Forelimb muscle (tissue), 1 donor: ENCODE measurements at regions not wholly inside any gene's neighbourhood (a gene's known extent, or its start where the extent isn't known, plus 50 kb on each side); places are given as distances from the start of the nearest gene placed in this dataset.

ENCODE experiments used
- DNase-seq: peaks from one replicate; pipeline ENCODE4 v3.0.0-alpha.2; 2013; ENCODE audit warnings: low read depth

DNA sequence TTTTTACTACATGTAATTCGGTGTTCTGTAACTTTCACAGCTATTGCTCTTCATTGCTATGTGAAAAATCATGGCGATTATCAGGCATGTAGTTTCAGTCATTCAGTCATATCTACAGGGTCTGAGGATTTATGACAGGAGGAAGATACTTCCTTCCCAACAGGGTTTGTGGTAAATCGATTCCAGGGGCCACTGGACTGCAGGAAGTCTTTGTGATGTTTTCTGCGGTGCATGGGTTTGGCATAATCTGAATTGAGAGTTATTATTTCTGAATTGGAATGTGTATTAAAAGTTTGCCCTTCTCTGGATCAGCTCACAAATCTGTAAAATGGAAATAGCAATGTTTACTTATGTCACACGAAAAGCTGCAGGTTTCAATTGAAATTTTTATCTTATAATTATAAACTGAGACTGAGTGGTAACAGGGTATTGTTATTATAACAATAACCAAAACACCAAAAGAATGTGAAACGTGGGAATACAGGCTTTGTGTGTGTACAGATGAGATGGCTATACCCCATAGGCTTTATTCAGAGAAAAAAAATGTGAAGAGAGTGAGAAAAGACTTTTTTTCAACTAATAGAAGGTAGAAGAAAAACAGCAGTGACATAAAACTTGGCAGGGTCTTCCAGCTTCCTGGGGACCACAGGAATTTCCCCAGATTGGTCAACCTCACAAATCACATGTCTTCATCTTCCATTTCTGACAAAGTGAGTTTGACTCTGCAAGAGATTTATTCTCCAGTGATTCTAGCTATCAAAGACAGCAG is 307.7 kb upstream of the NFE2L3 start:
- DNase-seq, result no peak

DNA sequence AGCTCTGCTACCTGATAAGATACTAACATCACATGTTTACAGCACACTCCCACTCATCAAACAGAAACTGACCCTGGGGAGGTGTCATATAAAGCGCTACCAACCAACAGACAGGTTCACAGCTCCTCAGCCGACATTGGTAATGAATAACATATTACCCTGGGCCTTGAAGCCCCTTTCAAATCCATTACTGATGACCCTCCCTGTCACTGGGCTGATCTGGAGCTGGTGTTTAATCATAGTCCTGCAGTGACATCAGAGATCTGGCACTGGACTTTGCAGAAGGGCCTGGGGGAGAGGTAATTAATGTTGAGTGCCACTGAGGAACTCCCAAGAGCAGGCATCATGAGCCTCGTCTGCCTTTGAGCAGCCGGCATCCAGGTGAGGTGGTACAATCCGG is 306.5 kb upstream of the NFE2L3 start:
- DNase-seq, result no peak

DNA sequence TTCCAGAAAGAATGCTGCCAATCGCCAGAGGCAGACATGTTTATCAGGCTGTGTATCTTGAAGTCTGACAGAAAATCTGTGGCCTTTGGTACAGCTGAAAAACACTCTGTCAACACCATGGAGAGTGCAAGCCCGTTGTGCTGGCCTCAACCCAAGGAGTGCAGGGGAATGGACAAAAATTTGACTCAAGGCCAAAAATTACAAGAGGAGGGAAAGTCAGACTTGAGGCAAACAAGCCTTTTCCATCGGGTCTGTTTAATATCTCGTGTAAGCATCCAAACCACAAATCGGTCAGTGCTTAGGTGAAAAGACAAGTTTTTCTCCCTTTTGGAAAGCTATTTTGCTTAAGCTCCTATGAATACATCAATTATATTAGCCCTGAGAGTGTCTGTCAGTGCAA is 305.3 kb upstream of the NFE2L3 start:
- DNase-seq, result no peak

DNA sequence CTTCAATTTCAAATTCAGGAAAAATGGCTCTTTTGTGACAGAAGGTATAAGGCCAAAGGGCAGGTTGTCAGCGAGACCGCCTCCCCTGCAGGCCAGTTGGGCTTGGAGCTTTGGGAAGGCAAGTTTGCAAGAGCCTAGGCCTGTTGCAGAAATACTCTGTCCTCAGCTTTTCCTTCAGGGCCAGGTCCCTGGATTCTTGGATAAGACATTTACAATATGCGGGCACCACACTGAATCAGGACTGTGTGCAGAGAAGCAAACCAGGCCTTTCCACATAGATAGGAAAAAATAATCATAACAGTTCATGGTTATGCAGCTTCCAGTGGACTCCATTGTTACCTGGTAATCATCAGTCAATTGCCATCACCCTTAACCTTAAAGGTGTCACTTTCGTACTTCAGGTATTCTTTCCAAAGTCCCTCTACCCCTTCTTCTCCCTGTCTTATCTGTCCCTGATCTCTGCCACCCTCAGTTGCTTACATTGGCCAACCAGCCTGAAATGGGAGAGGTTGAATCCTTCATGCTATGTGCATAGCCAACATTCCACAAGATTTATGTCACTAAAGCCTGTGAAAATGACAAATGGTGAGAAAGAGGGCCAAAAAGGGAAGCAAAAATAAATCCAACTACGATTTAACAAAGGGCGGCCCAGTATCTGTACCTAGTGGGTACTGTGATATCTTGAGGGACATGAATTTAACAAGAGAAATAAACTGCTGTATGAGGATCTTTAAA is 304.5 kb upstream of the NFE2L3 start:
- DNase-seq, result no peak

DNA sequence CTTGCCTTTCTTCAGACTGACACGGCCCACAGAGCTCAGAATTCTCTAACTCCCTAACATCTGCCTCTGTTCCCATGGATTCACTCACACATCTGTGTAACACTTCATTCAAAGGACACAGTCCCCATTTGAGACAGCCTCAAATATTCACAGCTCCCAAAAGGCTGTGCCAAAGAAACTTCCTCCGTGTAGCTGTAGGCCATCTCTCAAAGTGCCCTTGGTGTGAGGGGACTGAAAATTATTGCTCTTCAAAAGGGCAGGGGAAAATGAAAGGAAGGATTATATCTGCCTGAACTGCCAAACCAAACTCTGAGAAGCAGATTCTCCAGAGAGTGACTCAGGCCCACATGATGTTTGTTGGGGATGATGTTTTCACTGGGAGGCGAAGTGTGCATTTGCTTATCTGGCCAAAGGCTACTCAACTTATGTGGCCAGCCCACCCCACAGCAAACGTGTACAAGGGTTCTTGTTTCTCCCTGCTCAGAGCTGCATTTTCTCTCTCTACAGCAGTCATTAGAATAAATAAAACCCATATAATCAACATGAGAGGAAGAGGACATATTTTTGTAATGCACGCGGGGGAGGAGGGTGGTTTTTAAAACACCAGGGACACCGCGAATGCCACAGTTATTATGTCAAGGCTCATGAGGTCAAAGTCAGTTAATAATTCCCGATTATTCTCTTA is 302.4 kb upstream of the NFE2L3 start:
- DNase-seq, result no peak

DNA sequence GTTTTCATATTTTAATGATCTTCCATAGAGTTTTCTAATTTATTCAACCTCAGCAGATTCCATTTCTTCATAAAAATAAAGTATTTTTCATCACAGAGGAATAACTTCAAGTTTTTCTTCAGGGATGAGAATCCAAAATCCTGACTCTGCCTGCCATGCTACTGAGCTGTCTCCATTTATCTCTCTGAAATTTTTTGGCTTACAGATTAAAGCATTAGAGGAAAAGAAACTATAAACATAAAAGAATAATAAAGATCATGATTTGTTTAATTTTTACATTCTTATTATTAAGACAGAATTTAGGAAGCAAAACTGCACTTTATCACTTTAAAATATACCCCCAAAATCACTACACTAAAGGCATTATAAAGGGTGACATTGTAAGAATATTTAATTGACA is 301.8 kb upstream of the NFE2L3 start:
- no peak for DNase-seq

DNA sequence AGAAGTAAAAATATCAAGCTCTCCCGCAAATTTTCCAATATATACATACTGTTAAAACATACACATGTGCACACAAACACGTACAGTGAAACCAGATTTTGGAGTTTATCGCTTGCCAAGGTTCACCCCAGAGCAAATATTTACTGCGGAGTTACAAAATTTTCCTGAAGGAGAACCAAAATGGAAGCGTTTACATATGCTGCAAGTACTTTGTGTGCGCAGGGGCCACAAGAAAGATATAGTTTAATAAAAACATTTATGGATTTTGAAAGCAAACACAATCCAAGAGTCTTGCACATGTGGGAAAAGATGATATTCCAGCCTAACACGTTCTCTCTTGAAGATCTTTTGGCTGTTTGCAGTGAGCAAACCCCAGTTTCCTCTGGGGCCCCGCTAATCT is 301.3 kb upstream of the NFE2L3 start:
- DNase-seq, result no peak

DNA sequence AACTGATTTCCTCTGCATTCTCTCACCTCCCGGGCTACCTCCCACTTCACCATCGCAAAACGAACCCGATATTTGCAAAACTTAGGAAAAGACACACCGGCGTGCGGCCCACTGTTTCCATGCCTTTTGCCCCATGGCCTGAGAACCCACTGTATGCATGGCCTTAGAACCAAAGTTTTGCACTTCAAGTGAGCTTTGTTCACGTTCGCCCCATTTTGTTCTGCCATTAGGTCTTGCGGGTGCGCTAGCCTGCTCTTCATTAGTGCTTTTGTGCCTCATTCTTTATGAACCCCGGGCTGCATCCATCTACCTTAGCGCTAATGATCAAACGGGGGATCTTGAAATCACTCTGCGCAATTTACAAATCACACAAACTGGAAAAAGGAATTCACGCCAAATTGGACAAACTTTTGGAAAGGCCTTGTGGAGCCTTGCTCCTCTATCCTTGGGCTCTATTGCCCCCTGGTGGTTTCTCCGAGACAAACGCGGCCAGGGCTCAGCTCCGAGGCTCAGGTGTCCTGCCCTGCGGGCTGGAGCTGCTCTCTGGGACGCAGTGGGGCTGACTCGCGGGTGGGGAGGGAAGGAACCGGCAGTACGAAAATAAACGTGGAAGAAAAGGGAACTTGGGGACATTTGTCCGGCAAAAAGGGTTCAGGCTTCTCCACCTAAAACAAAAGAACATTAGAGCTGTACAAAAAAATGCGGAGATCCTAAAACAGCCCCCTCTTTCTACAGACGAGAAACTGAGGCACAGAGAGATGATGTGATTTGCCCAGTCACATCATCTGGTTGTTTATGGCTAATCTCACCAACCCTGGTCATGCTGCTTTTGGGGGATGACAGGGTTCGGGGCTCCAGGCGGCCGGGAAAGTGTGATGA is 300.4 kb upstream of the NFE2L3 start:
- DNase-seq, result peak; percentile 89

DNA sequence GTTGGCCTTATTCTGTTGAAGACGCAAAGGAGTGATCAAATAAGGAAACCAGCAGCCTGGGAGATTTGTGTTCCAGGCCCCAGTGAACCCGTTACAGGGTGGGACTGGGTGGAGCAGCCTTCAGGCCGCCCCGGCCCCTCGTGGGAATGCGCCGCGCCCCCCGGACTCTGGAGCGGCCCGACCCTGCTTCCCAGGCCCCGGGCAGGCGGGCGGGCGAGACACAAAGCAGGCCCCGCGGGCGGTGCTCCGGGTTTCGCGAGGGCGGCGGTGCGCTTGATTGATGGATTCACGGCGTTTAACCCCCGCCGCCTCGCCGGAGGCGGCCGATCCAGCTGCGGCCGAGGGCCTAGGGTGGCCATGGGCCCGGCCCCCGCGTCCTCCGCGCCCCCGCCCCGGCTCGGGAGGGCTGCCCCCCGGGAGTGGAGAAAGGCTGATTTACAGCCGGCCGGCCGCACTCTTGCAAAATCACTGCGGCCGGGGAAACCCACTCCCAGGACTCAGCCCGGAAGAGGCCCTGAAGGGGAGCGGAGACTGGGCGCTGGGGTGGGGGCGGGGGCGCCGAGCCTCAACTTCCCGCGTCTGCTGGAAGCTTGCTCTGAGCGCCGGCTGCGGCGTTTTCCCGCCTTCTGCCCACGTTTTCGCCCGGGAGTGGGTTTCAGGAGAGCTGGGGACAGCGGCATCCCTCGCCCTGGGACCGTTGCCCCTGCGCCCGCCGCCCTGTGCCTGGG is 299.6 kb upstream of the NFE2L3 start:
- DNase-seq, result no peak

DNA sequence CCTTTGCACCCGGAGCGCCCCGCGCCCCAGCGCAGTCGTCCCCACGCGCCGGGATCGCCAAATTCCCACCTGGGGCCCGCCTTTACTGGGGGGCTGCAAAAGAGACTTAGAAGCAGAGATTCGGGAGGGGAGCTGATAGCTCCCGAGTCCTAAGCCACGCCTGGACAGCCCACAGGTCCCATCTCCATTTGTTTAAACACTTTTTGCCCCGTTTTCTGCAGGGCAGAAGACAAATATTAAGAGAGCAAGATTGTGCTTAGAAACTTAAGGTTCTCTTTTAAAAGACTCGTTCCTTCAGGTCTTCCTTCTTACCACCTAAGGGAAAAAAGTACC is 299.1 kb upstream of the NFE2L3 start:
- no peak for DNase-seq

DNA sequence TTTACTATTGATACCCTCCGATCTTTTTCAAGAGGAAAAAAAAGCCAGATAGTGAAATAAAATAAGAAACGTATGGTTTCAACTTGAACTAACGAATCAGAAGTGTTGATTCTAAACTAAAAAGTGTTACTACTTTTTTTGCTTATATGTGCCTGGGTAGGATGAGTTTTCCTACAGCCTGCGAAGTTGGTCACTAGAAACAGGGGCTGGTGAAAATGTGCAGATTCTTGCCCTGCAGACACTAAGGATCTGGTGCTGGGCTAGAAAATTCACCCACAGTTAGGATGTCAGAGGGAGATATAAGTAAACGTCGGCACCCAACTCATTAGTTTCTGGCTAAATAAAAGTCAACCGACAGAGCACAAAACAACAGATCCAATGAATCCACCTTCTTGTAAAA is 298.7 kb upstream of the NFE2L3 start:
- DNase-seq, result no peak

DNA sequence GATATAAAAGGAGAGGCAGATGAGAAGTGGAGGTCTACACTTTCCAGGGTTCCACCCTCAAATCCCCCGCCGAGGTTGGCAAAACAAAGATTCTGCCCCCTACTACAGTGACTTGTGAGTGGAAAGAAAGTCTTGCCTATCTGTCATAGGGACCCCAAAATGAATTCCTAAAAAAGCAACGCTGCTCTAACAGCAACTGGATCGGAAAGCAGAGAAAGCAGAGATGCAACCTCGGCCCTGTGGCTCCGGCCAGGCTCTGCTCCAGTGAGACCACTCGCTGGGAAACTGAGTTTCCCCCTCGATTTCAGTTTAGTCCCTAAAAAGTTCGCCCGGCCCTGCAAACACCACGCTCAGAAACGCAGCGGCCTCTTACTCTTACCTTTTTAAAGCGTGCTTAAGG is 297.9 kb upstream of the NFE2L3 start:
- DNase-seq, result no peak

DNA sequence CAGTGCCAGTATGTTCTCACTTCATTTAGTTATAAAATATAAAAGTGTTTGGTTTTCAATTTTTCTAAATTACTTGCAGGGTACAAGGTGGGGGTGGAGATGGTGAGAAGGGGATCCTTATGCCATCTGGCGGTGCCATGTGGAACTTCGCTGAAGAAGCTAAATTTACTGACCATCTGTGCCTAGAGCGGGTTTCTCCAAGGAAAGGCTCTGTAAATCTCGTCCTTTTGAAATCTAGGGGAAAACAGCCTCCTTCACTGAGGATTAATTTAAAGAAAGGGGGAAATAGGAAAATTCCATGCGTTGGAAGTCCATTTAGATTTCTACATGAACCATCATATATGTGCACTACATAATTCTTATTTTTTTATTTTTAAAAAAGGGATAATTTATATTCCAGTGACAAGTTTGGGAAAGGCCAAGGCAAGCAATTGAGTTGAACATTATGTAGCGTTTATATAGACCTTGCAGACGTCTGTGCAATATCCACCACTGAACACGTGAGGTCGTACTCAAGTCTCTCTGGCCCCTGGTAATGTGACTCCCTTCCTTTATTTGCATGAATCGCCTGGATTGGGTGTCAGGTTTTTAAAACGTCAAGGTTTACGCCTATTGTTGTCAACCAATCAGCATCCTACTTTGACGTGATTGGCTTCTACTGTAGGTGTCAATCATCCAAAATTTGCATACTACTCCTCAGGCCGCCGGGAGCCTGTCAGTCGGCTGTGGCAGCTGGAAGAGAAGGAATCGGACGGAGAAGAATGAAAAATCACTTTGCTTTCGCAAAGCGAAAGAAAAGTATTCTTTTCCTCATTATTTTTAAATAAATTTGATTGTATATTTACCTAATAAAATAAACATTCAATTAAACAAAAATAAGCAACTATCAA is 297.1 kb upstream of the NFE2L3 start:
- DNase-seq, result peak; percentile 93

DNA sequence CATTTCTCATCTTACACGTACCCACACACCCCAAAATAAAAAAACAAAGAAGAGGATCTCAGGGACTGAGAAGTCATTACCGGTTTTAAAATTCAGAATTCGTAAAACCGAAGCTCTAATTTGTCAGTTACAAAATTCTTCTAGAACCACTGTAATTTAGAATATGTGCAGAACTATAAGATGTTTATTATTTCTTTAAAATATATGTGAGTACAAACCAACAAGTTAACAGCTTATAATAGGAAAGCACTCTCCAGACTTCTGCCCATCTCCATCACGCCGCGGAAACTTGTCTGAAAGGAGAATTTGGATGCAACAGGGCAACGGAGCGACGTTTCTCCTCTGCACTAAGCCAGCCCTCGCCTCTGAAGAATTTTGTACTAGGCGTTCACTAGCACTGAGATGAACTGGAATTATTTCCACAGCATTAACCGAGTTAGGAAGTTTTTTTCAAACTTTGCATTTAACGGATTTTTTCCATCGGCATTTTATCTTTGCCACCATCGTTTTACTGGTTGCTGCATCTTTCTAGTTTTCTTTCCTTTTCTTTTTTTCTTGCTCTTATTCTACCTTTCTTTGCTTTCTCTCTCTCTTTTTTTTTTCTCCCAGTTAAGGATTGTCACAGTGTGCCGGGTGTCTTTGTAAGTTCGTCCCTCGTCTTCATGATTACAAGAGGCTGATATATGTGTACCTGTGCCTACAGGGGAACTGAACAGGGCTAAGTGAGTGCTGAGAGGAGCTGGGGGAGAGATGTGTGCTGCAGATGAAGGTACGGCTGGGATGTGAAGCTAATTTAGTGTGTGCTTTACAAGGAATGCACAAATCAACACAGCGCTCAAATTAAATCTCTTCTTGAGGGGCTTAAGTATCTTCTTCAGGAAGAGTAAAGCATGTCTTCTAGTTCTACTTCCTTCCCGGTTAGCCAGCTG is 295.9 kb upstream of the NFE2L3 start:
- no peak for DNase-seq

DNA sequence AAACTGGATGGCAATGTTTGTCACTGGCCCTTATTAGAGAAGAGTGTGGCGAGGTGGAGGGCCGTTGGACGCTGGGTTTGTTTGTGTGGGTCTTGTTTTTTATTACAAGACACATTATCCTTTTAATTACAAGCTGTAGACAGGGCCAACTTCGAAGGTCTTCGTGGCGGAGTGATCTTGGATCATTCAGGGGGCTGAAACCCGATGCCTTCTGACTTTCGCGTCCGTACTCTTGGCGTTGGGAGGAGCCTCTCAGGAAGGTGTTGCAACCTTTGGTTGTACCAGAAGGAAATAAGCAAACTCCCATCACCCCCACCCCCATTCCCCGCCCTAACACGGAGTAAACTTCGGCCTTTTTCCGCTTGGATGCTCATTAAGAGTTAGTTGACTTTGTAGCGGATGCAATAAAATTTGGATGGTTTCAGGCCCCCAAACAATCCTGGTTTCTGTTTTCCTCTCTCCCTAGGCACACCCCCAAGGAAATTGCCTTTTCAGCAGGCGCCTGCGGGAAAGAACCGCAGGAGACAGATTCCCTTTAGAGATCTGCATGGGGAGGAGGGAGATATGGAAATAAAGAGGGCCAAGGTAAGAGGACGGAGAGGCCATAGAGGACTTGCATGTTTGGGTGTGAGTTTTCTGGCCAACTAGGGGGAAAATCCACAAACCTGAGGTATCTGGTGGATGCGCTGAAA is 294.5 kb upstream of the NFE2L3 start:
- DNase-seq, result no peak

DNA sequence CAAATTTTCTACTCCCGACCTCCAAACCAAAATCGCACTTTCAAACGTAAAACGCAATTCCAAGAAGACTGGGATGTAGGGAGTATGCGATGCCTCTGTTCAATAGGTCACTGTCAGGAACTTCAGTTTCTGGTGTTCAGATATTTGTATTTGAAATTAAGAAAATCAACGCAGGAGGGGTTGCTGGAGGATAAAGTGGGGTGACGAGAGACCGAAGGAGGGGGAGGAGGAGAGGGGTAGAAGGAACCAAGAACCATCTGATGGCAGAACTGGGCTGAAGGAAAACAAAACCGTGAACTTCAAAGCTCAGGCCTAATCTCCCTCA is 293.8 kb upstream of the NFE2L3 start:
- no peak for DNase-seq

DNA sequence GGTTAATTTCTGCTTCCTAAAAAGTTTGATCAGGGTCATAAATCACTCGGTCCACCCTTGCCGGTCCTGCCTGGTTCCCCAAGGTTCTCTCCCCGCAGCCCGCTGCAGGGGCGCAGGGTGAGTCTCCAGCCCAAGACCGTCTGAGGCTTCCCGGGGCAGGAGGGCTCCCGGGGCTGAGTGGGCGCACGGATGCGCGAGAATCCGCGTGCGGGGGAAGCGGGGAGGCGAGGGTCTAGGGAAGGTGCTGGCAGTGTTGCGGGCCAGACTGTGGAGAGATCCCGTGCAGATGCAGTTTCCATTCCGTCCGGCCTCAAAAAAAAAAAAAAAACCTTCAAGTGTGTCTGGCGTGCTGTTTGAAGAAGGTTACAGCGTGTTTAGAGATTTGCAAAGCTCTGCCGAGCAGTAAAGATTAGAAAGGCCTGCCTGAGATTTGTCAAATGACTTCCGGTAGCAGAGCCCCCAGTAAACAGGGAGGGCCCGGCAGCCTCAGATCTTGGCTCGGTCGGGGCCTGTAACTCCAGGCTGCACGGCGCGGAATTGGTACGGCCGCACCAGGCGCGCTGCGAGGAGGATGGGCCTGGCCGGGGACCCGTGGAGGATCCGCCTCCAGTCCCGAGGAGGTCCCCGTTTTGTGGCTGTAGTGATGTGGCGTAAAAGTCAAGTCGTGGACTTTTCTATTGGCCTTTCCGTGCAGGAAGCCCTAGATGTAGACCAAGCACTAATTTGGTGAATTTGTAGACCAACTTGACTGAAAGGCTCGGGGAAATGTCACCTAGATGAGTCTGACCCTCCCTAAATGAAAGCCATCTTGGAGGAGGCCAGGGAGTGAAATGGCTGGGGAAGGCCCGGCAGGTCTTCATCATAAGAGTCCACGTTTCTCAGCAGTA is 293.2 kb upstream of the NFE2L3 start:
- DNase-seq, result no peak
